OCI-LY1 (cell line): ENCODE measurements at regions not wholly inside any gene's neighbourhood (a gene's known extent, or its start where the extent isn't known, plus 50 kb on each side); places are given as distances from the start of the nearest gene placed in this dataset.

ENCODE experiments used
- H2AFZ ChIP-seq: fragments of 200-600 bp; sonication (generic), shearing (Covaris generic); 2 replicates; pipeline ENCODE4 v1.6.0; 2014; ENCODE audit warnings: antibody characterized with exemption, mild to moderate bottlenecking, low read length
- H3F3A ChIP-seq: fragments of 200-600 bp; sonication (generic), shearing (Covaris generic); 2 replicates; pipeline ENCODE4 v1.6.0; 2014; ENCODE audit warnings: mild to moderate bottlenecking, antibody characterized with exemption, low read length, moderate library complexity; ENCODE audit not compliant: insufficient read depth
- H3K27ac ChIP-seq: fragments of 200-600 bp; sonication (generic); 2 replicates; pipeline ENCODE4 v1.5.1; 2014; ENCODE audit warnings: low read length, mixed run types, mild to moderate bottlenecking, low read depth; ENCODE audit not compliant: poor library complexity, severe bottlenecking
- H3K27me3 ChIP-seq: fragments of 200-600 bp; sonication (generic); 2 replicates; pipeline ENCODE4 v1.6.0; 2014; ENCODE audit warnings: antibody characterized with exemption, mild to moderate bottlenecking, low read length, moderate library complexity; ENCODE audit not compliant: insufficient read depth
- H3K36me3 ChIP-seq: fragments of 200-600 bp; sonication (generic); 2 replicates; pipeline ENCODE4 v1.6.1; 2014; ENCODE audit warnings: mild to moderate bottlenecking, antibody characterized with exemption, low read length, moderate library complexity, mixed read lengths; ENCODE audit not compliant: insufficient read depth
- H3K4me1 ChIP-seq: fragments of 200-600 bp; sonication (generic); 2 replicates; pipeline ENCODE4 v1.5.1; 2014; ENCODE audit warnings: mild to moderate bottlenecking, low read length, moderate library complexity; ENCODE audit not compliant: insufficient read depth, severe bottlenecking
- H3K4me2 ChIP-seq: fragments of 200-600 bp; sonication (generic), shearing (Covaris generic); 2 replicates; pipeline ENCODE4 v1.6.1; 2014; ENCODE audit warnings: low read length
- H3K4me3 ChIP-seq: fragments of 200-600 bp; sonication (generic); 2 replicates; pipeline ENCODE4 v1.5.1; 2014; ENCODE audit warnings: low read length, low read depth, mild to moderate bottlenecking, mixed read lengths; ENCODE audit not compliant: poor library complexity, severe bottlenecking
- H3K79me2 ChIP-seq: fragments of 200-600 bp; shearing (Covaris generic); 2 replicates; pipeline ENCODE4 v1.6.1; 2016; ENCODE audit warnings: mixed run types, low read length, mixed read lengths; ENCODE audit not compliant: insufficient read depth
- H3K9ac ChIP-seq: fragments of 200-600 bp; sonication (generic), shearing (Covaris generic); 2 replicates; pipeline ENCODE4 v1.6.1; 2014; ENCODE audit warnings: mild to moderate bottlenecking, low read length, mixed read lengths
- H3K9me2 ChIP-seq: fragments of 200-600 bp; sonication (generic), shearing (Covaris generic); 2 replicates; pipeline ENCODE4 v1.6.1; 2014; ENCODE audit warnings: low read depth, mild to moderate bottlenecking, low read length, mixed read lengths
- H3K9me3 ChIP-seq: fragments of 200-600 bp; shearing (Covaris generic); 2 replicates; pipeline ENCODE4 v1.6.1; 2014; ENCODE audit warnings: low read length, mixed read lengths
- H4K20me1 ChIP-seq: fragments of 200-600 bp; sonication (generic), shearing (Covaris generic); 2 replicates; pipeline ENCODE4 v1.6.0; 2016; ENCODE audit warnings: mild to moderate bottlenecking, low read length; ENCODE audit not compliant: insufficient read depth
- CTCF ChIP-seq: fragments of 200-600 bp; sonication (generic), shearing (Covaris generic); IDR thresholded peaks from 2 replicates; pipeline ENCODE4 v1.5.1; 2017; ENCODE audit warnings: mild to moderate bottlenecking, antibody characterized with exemption, low read length, moderate library complexity, mixed read lengths
- EZH2 ChIP-seq: fragments of 200-600 bp; sonication (generic), shearing (Covaris generic); IDR thresholded peaks from 2 replicates; pipeline ENCODE4 v1.8.0; 2017; ENCODE audit warnings: borderline replicate concordance, mixed run types, mild to moderate bottlenecking, antibody characterized with exemption, low read length, moderate library complexity, mixed read lengths

- no peaks in the 10 kb centered on the region; the same call in none of the 2 replicates for H3K9me3 ChIP-seq
- no peaks in the 10 kb centered on the region for H3K27me3 ChIP-seq
- no peaks in the 10 kb centered on the region for H3K36me3 ChIP-seq
- no peaks in the 10 kb centered on the region for H3K4me1 ChIP-seq
- H2AFZ ChIP-seq: no peak overlapping the region
- H4K20me1 ChIP-seq: no peaks in the 10 kb centered on the region
- no peak overlapping the region for H3K27ac ChIP-seq
- no peak overlapping the region for H3K9ac ChIP-seq
- H3K9me2 ChIP-seq: no peaks in the 10 kb centered on the region
- H3K4me3 ChIP-seq: no peak overlapping the region
- no peaks in the 10 kb centered on the region for H3K79me2 ChIP-seq
- H3K4me2 ChIP-seq: no peak overlapping the region
- TF ChIP-seq EZH2 (no peak), CTCF (no peak)
- no peaks in the 10 kb centered on the region for H3F3A ChIP-seq
Observed at GRCh38 chr2:195364015-195364965, 292.7 kb upstream of the SLC39A10 start.

DNA sequence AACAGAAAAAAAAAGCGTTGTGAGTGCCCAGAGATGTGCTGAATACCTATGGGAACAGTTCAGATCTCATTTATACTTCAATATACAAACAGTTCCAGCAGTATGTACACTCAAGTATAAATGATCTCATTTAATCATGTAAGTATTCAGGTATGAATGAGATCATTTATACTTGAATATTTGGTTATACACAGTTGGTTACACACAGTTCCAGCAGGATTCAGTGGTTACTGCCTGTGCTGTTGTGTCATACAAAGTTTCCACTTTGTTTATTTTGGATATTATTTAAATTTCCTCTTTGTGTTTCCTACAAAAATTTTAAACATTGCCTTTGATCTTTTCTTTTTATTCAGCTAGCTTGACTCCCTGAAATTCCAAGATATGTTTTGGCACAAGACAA lies 293.5 kb upstream of the SLC39A10 start:
- no peaks in the 10 kb centered on the region for H3K36me3 ChIP-seq
- H3K27ac ChIP-seq: no peak overlapping the region
- H3K4me1 ChIP-seq: no peaks in the 10 kb centered on the region
- TF ChIP-seq EZH2: no peak
- no peak for TF ChIP-seq CTCF
- H3K4me2 ChIP-seq: no peak overlapping the region
- no peak overlapping the region for H2AFZ ChIP-seq
- H3K27me3 ChIP-seq: no peaks in the 10 kb centered on the region
- H3K9me2 ChIP-seq: no peaks in the 10 kb centered on the region
- H3K4me3 ChIP-seq: no peak overlapping the region
- no peaks in the 10 kb centered on the region for H3K79me2 ChIP-seq
- H3F3A ChIP-seq: no peaks in the 10 kb centered on the region
- no peak overlapping the region for H3K9ac ChIP-seq
- H4K20me1 ChIP-seq: no peaks in the 10 kb centered on the region
- H3K9me3 ChIP-seq: no peaks in the 10 kb centered on the region; the same call in none of the 2 replicates

DNA sequence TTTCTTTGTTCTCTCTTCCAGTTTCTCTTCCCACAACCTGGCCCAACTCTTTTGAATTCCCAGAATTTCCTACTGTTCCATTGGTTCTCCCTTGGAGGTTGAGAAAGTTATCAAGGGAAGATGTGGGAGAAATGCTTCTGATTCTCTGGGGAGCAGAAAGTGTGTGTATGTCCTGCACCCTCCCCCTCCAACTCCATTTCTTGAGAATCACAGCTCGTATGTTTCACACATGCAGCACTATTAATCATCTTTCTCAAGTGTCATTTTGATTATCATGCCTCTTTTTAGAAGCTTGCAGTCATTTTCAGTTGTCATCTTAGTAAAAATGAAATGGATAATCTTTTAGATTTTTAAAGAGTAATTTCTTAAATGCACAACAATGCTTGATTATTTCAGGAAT lies 296.8 kb upstream of the SLC39A10 start:
- TF ChIP-seq EZH2: no peak
- TF ChIP-seq CTCF: no peak
- Histone ChIP-seq H3K4me1 (no peaks in the 10 kb centered on the region), H3K9ac (no peak overlapping the region), H4K20me1 (no peaks in the 10 kb centered on the region), H3K27ac (no peak overlapping the region), H3K4me3 (no peak overlapping the region), H3K9me3 (no peaks in the 10 kb centered on the region; the same call in none of the 2 replicates), H3F3A (no peaks in the 10 kb centered on the region), H3K4me2 (no peak overlapping the region), H3K9me2 (no peaks in the 10 kb centered on the region), H3K79me2 (no peaks in the 10 kb centered on the region), H3K36me3 (no peaks in the 10 kb centered on the region; the same call in 1 of the 2 replicates), H2AFZ (no peak overlapping the region), H3K27me3 (no peaks in the 10 kb centered on the region)
